Left ventricle myocardium superior (tissue), 1 donor: ENCODE measurements at regions not wholly inside any gene's neighbourhood (a gene's known extent, or its start where the extent isn't known, plus 50 kb on each side); places are given as distances from the start of the nearest gene placed in this dataset.

ENCODE experiments used
- ATAC-seq: fragments of 200-7000 bp; cut with Tn5 transposase; one replicate; pipeline ENCODE4 v1.9.1; 2020; ENCODE audit warnings: mild to moderate bottlenecking, moderate library complexity
- DNase-seq: peaks from one replicate; pipeline ENCODE4 v3.0.0-alpha.2; 2020
- intact Hi-C: fragments of 100-400 bp; cut with micrococcal nuclease; formaldehyde crosslinking; loops from one replicate; pipeline ENCODE4 v1.11.0; 2022
- donor health status: DM: no; HTN: yes; CAD: no; lungs with severe emphysema.

GRCh38 chr13:99864627-99864990 lies 107.0 kb downstream of the ZIC5 start:
- intact Hi-C loops, result no loop called here
- ATAC-seq (no peak), DNase-seq (no peak)

- intact Hi-C loops, result no loop called here
- DNase-seq (no peak), ATAC-seq (no peak)
These were observed 107.6 kb downstream of the ZIC5 start for GRCh38 chr13:99863789-99864626.

GRCh38 chr13:99862244-99862643 lies 109.3 kb downstream of the ZIC5 start:
- intact Hi-C loops, result no loop called here
- no peak for DNase-seq
- ATAC-seq, result no peak

- ATAC-seq (no peak), DNase-seq (no peak)
- intact Hi-C loops, result no loop called here
These were observed 109.8 kb downstream of the ZIC5 start for GRCh38 chr13:99861771-99862170.

- intact Hi-C loops, result no loop called here
- DNase-seq, result no peak
- ATAC-seq, result no peak
These were observed 110.8 kb downstream of the ZIC5 start for GRCh38 chr13:99860745-99861144.

GRCh38 chr13:99859178-99860177 lies 112.1 kb downstream of the ZIC5 start:
- DNase-seq, result no peak
- intact Hi-C loops, result no loop called here
- ATAC-seq, result no peak

- ATAC-seq, result no peak
- intact Hi-C loops, result no loop called here
- no peak for DNase-seq
These were observed 113.8 kb downstream of the ZIC5 start for GRCh38 chr13:99857738-99858137.

GRCh38 chr13:99855526-99856420 lies 115.8 kb downstream of the ZIC5 start:
- ATAC-seq (no peak), DNase-seq (no peak)
- intact Hi-C loops, result no loop called here

GRCh38 chr13:99854366-99854765 lies 117.2 kb downstream of the ZIC5 start:
- DNase-seq (no peak), ATAC-seq (no peak)
- intact Hi-C loops, result no loop called here

- ATAC-seq (no peak), DNase-seq (no peak)
- intact Hi-C loops, result no loop called here
These were observed 124.2 kb downstream of the ZIC5 start for GRCh38 chr13:99847318-99847750.

GRCh38 chr13:99845161-99845874 lies 126.2 kb downstream of the ZIC5 start:
- DNase-seq (no peak), ATAC-seq (no peak)
- intact Hi-C loops, result no loop called here

GRCh38 chr13:99844421-99844820 lies 127.1 kb downstream of the ZIC5 start:
- no peak for DNase-seq
- no peak for ATAC-seq
- intact Hi-C loops, result no loop called here

- intact Hi-C loops, result no loop called here
- DNase-seq (no peak), ATAC-seq (no peak)
These were observed 127.7 kb downstream of the ZIC5 start for GRCh38 chr13:99843872-99844271.

GRCh38 chr13:99842405-99842804 lies 129.2 kb downstream of the ZIC5 start:
- intact Hi-C loops, result no loop called here
- DNase-seq (no peak), ATAC-seq (no peak)

GRCh38 chr13:99836291-99836690 lies 135.3 kb downstream of the ZIC5 start:
- intact Hi-C loops, result no loop called here
- ATAC-seq (no peak), DNase-seq (no peak)

GRCh38 chr13:99835442-99835841 lies 136.1 kb downstream of the ZIC5 start:
- no peak for ATAC-seq
- DNase-seq, result no peak
- intact Hi-C loops, result no loop called here

GRCh38 chr13:99834246-99834645 lies 137.3 kb downstream of the ZIC5 start:
- ATAC-seq (no peak), DNase-seq (no peak)
- intact Hi-C loops, result no loop called here

- ATAC-seq, result no peak
- intact Hi-C loops, result no loop called here
These were observed 139.2 kb downstream of the ZIC5 start for GRCh38 chr13:99832347-99832746.

GRCh38 chr13:99830931-99831330 lies 140.6 kb downstream of the ZIC5 start:
- ATAC-seq (no peak), DNase-seq (no peak)
- intact Hi-C loops, result no loop called here

More at GRCh38 chr13:99832347-99832746, 139.2 kb downstream of the ZIC5 start:
- DNase-seq, result no peak
